RWPE2 (cell line): ENCODE measurements at regions not wholly inside any gene's neighbourhood (a gene's known extent, or its start where the extent isn't known, plus 50 kb on each side); places are given as distances from the start of the nearest gene placed in this dataset.

ENCODE experiments used
- ATAC-seq: fragments of 200-7000 bp; cut with Tn5 transposase; 3 replicates; pipeline ENCODE4 v1.9.1; 2021; ENCODE audit warnings: low read depth
- DNase-seq: peaks from one replicate; pipeline ENCODE4 v3.0.0-alpha.2; 2020; ENCODE audit warnings: low spot score
- H3K27ac ChIP-seq: fragments of 450-650 bp; 2 replicates; pipeline ENCODE4 v1.5.1; 2017; ENCODE audit warnings: mild to moderate bottlenecking; ENCODE audit not compliant: poor library complexity, severe bottlenecking
- H3K27me3 ChIP-seq: fragments of 250-450 bp; sonication (Bioruptor Pico); 2 replicates; pipeline ENCODE4 v1.5.1; 2021; ENCODE audit warnings: mild to moderate bottlenecking, moderate library complexity; ENCODE audit not compliant: insufficient read depth, poor library complexity, severe bottlenecking
- H3K36me3 ChIP-seq: fragments of 250-450 bp; sonication (Bioruptor Pico); 2 replicates; pipeline ENCODE4 v1.5.1; 2020; ENCODE audit warnings: low read depth, mild to moderate bottlenecking, moderate library complexity
- H3K4me1 ChIP-seq: fragments of 250-450 bp; sonication (Bioruptor Pico); 2 replicates; pipeline ENCODE4 v1.5.1; 2021; ENCODE audit warnings: mild to moderate bottlenecking, moderate library complexity; ENCODE audit not compliant: insufficient read depth, poor library complexity, severe bottlenecking
- H3K4me3 ChIP-seq: fragments of 250-450 bp; sonication (Bioruptor Pico); 2 replicates; pipeline ENCODE4 v1.5.1; 2021; ENCODE audit warnings: mild to moderate bottlenecking, moderate library complexity; ENCODE audit not compliant: severe bottlenecking
- H3K9me3 ChIP-seq: fragments of 250-450 bp; sonication (Bioruptor Pico); 2 replicates; pipeline ENCODE4 v1.5.1; 2021; ENCODE audit warnings: mild to moderate bottlenecking, moderate library complexity; ENCODE audit not compliant: severe bottlenecking
- CTCF ChIP-seq: fragments of 450-650 bp; IDR thresholded peaks from one replicate; pipeline ENCODE4 v1.5.1; 2017; ENCODE audit warnings: mild to moderate bottlenecking, moderate library complexity; ENCODE audit not compliant: poor library complexity, severe bottlenecking

DNA sequence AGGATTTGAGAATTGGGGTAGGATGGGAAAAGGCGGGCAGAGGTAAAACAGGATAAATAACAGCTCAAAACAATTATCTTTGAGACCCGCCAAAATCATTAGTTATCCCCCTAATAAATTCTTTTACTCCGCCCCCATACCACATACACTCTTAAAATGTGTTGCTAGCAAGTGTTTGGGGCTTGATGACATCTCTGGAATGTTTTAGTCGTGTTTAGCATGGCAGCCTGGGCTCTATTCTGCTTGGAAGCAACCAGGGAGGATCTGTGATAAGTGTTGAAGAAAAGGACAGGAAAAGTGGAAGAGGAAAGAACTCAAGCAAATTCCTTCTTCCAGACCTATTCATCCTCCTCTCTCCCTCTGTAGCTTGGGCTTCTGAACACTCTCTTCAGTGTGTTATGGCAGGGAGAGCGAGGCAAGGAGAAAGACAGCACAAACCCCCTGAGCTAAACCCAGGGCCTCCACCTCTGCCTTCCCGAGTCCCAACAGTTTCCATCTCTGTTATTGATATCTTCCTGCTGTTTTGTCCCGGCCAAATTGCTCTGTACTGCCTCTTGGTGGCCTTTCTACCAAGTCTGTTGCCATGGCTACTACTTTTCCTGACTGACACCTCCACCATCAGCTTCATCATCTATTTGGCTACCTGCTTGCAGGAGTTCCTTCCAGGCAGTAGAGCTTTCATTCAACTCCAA is 135.8 kb downstream of the RPL22L1 start:
- no peak for TF ChIP-seq CTCF
- H3K27ac ChIP-seq, result no peak overlapping the region
- H3K36me3 ChIP-seq, result no peaks in the 10 kb centered on the region
- ATAC-seq (no peak), DNase-seq (no peak)
- H3K9me3 ChIP-seq, result no peaks in the 10 kb centered on the region
- no peaks in the 10 kb centered on the region for H3K27me3 ChIP-seq
- no peak overlapping the region for H3K4me3 ChIP-seq
- H3K4me1 ChIP-seq, result no peaks in the 10 kb centered on the region

- H3K4me1 ChIP-seq, result no peaks in the 10 kb centered on the region
- TF ChIP-seq CTCF, result no peak
- ATAC-seq, result no peak
- no peaks in the 10 kb centered on the region for H3K36me3 ChIP-seq
- H3K9me3 ChIP-seq, result no peaks in the 10 kb centered on the region
- no peak for DNase-seq
- H3K4me3 ChIP-seq, result no peak overlapping the region
- no peak overlapping the region for H3K27ac ChIP-seq
- no peaks in the 10 kb centered on the region for H3K27me3 ChIP-seq
These were observed 137.2 kb downstream of the RPL22L1 start for GRCh38 chr3:170732660-170733245.

DNA sequence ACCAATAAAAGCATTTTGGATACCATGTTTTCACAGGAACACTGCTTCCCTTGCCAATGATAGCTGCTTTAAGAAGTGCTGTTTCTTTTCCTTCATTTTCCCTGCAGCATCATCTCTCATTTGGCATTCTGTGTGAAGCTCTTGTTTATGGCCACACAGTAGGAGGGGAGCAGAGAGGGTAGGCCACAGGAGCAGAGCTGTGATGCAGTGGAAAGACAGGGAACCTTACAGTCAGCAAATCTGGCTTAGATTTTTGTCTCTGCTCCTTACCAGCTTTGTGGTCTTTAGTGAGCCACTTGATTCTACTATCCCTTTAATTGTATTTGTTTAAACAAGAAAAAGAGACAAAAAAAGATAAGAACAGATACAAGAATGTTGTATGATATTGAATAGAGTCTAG is 138.7 kb downstream of the RPL22L1 start:
- H3K4me3 ChIP-seq, result no peak overlapping the region
- no peaks in the 10 kb centered on the region for H3K27me3 ChIP-seq
- ATAC-seq (no peak), DNase-seq (no peak)
- H3K9me3 ChIP-seq, result no peaks in the 10 kb centered on the region
- peaks cover 14% of the 10 kb centered on the region for H3K4me1 ChIP-seq
- H3K36me3 ChIP-seq, result no peaks in the 10 kb centered on the region
- TF ChIP-seq CTCF, result no peak
- H3K27ac ChIP-seq, result no peak overlapping the region

GRCh38 chr3:170730071-170730812 is 139.8 kb downstream of the RPL22L1 start:
- Histone ChIP-seq H3K4me1 (peaks cover 23% of the 10 kb centered on the region), H3K9me3 (no peaks in the 10 kb centered on the region), H3K36me3 (no peaks in the 10 kb centered on the region), H3K4me3 (no peak overlapping the region), H3K27ac (no peak overlapping the region), H3K27me3 (no peaks in the 10 kb centered on the region)
- ATAC-seq (no peak), DNase-seq (no peak)
- TF ChIP-seq CTCF, result no peak
